Neural cell (in vitro differentiated cells): ENCODE measurements at regions not wholly inside any gene's neighbourhood (a gene's known extent, or its start where the extent isn't known, plus 50 kb on each side); places are given as distances from the start of the nearest gene placed in this dataset.

Experiments used
- CTCF ChIP-seq: fragments of 450-650 bp; IDR thresholded peaks from 2 replicates; pipeline ENCODE4 v1.5.1; 2014; ENCODE audit warnings: antibody characterized with exemption, mild to moderate bottlenecking, moderate library complexity; ENCODE audit not compliant: poor library complexity, severe bottlenecking
- EP300 ChIP-seq: fragments of 450-650 bp; conservative IDR thresholded peaks from 2 replicates; pipeline ENCODE4 v1.6.1; 2014; ENCODE audit warnings: antibody characterized with exemption, mild to moderate bottlenecking, moderate library complexity; ENCODE audit not compliant: poor library complexity, severe bottlenecking
- EZH2 ChIP-seq: fragments of 200-600, 300-800 bp; shearing (Covaris generic), sonication (generic); IDR thresholded peaks from 2 replicates; pipeline ENCODE4 v1.6.1; 2014; ENCODE audit warnings: antibody characterized with exemption, low read length, borderline replicate concordance, mild to moderate bottlenecking; ENCODE audit not compliant: insufficient read depth, poor library complexity, severe bottlenecking
- MXI1 ChIP-seq: fragments of 450-650 bp; conservative IDR thresholded peaks from 2 replicates; pipeline ENCODE4 v1.6.1; 2014; ENCODE audit warnings: antibody characterized with exemption, mild to moderate bottlenecking; ENCODE audit not compliant: poor library complexity, severe bottlenecking
- POLR2AphosphoS5 ChIP-seq: IDR thresholded peaks from 2 replicates; pipeline ENCODE4 v1.6.1; 2012
- RAD21 ChIP-seq: fragments of 450-650 bp; conservative IDR thresholded peaks from 2 replicates; pipeline ENCODE4 v1.6.1; 2014; ENCODE audit warnings: antibody characterized with exemption, mild to moderate bottlenecking, moderate library complexity
- REST ChIP-seq: IDR thresholded peaks from 2 replicates; pipeline ENCODE4 v1.6.1; 2012; ENCODE audit warnings: borderline replicate concordance
- TAF1 ChIP-seq: IDR thresholded peaks from 2 replicates; pipeline ENCODE4 v1.6.1; 2012; ENCODE audit warnings: low read depth

GRCh38 chr11:39804271-39804670, 1655.2 kb downstream of the LRRC4C start:
- no peak for TF ChIP-seq CTCF
- no peak for TF ChIP-seq POLR2AphosphoS5
- no peak for TF ChIP-seq RAD21
- TF ChIP-seq REST, result no peak
- TF ChIP-seq MXI1, result no peak
- no peak for TF ChIP-seq EZH2
- no peak for TF ChIP-seq TAF1
- no peak for TF ChIP-seq EP300
